NCI-H187 (cell line): ENCODE measurements at regions not wholly inside any gene's neighbourhood (a gene's known extent, or its start where the extent isn't known, plus 50 kb on each side); places are given as distances from the start of the nearest gene placed in this dataset.
"Not testable (repeated sequence)": the region's sequence is repeated elsewhere in the genome, so short reads cannot be mapped to it uniquely, and the experiment has no call there.

Experiments
- DNase-seq, 2 experiments: peaks; one replicate each; lab custom pipeline; 2025; lab: John Stamatoyannopoulos, UW

DNA sequence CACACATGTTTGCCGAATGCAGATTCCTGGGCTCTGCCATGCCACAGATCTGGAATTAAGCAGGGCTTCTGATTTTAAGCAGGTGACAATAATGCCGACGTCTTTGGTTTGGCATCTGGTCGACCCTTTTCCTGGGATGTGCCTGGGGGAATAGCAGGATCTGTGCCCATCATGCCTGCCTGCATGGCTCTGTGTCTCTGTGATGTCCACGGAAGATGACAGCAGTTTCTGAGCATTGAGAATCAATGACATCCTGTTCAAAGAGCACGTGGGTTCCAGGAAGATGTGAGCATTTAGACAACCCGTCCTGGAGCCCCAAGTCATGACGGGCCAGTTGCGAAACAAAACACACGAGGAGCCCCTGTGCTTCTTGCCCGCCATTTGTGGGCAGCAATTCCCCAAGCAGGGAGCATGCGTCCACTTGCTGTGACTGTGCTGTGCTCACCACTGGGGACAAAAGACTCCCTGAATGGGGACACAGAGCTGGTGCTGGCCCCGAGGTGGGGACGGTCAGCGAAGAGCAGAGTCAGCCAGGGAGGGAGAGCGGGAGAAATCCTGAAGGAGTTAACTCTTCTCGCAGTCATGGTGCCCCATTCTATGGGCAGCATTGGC, 110.1 kb downstream of the ERMARD start:
- no peak for DNase-seq

- no peak for DNase-seq
Observed at GRCh38 chr6:169859978-169860703, 108.7 kb downstream of the ERMARD start.

DNA sequence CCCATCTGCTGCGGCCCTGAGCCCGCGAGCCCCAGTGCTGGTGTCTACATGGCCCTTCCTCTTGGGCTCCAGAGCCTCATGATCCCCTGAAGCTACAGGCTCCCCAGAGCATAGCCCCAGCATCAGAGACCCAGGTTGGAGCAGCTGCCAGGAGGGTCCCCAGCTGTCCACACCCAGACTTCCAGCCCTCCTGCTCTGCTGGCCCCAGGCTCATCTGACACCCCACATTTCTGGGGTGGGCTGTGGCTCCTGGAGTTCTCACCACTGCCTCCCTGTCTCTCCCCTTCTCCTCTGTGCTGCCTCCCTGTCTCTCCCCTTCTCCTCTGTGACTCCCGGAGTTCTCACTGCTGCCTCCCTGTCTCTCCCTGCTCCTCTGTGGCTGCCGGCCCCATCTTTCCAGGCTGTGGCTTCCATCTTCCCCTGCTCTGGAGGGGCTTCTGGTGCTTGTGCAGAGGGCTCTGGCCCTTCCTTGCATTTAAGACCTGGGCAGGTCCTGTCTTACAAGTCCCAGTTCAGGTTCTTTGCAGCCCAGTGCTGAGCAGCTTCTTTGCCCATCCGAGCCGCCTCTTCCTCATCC, 108.1 kb downstream of the ERMARD start:
- DNase-seq: no peak

DNA sequence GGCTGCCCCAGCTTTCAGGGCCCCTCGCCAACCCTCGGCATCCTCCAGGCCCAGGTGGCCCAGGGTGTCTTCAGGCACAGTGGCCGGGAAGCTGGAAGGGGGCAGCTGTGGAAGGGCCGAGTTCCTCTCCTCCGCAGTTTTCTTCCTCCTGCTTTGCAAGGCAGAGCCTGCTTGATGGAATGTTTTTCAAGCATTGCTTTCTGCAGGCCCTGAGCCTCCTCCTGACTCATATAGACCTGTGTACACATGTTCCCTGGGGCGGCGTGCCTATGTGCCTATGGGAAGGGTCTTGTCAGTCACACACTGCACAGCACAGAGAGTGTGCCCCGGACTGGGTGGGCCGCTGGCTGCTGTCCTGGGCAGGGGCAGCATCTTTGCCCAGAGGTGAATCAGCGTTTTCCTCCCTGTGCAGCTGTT, 107.5 kb downstream of the ERMARD start:
- no peak for DNase-seq

GRCh38 chr6:169858293-169858934, 107.0 kb downstream of the ERMARD start:
- no peak for DNase-seq

DNA sequence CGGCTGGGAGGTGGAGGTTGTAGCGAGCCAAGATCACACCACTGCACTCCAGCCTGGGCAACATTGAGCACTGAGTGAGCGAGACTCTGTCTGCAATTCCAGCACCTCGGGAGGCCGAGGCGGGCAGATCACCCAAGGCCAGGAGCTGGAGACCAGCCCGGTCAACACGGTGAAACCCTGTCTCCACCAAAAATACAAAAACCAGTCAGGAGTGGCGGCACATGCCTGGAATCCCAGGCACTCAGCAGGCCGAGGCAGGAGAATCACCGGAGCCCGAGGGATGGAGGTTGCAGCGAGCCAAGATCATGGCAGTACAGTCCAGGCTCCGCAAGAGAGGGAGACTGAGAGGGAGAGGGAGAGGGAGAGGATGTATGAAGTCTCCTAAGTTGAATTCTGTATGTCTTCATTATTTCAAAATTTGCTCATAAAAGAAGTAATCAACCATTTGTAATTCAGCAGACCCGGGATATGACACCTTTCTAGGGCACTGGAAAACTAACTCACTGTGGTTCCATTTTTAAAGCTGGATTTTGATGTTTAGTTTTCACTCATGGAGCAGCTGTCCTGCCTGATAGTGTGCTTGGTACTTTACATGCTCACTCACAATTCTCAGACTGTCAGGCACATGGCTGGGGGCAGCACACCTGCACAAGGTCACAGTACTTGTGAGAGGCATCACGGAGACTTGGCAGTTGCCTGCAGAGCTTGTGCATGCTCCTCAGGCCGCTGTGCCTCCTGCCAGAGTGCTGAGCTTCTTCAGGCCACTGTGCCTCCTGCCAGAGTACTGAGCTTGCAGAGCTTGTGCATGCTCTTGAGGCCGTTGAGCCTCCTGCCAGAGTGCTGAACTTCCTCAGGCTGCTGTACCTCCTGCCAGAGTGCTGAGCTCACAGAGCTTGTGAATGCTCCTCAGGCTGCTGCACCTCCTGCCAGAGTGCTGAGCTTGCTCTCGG, 106.2 kb downstream of the ERMARD start:
- DNase-seq: no peak

GRCh38 chr6:169856442-169857342, 105.3 kb downstream of the ERMARD start:
- not testable (repeated sequence) for DNase-seq

DNA sequence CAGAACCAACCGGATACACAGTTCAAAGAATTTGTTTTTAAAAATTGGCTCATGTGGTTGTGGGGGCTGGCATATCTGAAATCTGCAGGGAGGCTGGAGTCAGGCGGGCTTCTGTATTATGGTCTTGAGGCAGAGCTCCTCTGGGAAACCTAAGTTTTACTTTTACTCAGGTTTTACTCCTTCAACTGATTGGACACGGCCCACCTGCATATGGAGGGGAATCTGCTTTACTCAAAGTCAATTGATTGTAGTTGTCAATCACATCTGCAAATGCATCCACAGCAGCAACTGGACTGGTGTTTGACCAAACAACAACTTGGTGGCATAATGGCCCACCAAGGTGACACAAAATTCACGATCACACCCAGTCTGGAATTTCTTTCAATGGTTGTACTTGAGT, 103.4 kb downstream of the ERMARD start:
- no peak for DNase-seq

DNA sequence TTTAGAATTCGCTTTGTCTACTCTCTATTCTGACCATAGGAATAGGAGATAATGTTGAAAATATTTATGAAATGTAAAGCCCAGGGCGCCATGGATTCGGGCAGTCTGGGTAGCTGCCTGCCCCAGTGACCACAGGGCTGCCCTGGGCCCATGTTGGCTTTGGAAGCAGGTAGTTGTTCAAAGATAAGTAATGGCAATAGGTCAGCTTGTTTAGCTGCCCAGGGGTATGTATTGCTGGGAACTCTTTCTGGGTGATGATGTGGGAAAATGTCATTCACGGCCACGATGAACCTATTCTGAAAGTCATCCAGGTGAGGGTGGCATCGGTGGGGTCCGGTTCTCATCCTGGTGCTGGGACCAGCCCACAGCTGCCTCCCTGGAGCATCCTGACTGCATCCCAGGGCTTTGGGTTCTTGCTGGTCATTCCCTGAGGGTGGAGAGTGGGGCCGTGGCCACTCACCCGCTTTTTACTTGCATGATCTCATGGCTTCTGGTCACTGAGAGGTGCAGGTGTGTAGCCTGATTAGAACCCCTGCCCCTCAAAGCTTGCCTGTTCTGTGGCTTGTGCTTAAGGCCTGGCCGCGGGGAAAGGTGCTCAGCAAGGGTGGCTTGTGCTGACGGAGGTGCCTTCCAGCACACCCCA, 102.8 kb downstream of the ERMARD start:
- no peak for DNase-seq

DNA sequence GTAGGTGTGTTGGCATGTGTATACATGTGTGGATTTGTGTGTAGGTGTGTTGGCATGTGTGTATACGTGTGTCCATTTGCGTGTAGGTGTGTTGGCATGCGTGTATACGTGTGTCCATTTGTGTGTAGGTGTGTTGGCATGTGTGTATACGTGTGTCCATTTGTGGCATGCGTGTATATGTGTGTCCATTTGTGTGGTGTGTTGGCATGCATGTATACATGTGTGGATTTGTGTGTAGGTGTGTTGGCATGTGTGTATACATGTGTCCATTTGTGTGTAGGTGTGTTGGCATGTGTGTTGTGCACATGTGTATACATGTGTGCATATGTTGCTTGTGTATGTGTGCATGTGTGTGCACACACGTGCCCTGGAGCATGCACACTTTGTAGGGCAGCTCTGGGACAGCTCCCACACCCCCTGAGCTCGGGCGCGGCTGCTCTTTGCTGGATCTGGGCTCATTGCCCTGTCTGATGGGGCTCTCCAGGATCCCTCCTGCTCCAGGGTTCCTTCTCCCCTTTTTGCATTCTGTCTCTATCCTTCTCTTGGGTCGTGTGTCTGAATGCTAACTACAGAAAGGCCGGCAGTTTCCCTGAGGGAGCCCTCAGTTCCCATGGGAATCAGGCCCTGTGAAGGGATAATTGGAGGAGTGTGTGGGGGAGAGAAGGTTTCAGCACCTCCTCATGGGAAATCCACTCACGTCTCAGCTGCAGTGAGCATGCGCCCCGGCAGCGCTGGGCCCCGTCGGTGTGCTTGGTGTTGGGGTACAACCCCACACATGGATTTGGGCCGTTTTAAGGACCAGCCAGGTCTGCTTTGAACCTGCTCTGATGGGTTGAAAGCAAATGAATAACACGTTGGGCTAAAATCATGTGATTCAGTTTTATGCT, 102.0 kb downstream of the ERMARD start:
- DNase-seq: no peak

DNA sequence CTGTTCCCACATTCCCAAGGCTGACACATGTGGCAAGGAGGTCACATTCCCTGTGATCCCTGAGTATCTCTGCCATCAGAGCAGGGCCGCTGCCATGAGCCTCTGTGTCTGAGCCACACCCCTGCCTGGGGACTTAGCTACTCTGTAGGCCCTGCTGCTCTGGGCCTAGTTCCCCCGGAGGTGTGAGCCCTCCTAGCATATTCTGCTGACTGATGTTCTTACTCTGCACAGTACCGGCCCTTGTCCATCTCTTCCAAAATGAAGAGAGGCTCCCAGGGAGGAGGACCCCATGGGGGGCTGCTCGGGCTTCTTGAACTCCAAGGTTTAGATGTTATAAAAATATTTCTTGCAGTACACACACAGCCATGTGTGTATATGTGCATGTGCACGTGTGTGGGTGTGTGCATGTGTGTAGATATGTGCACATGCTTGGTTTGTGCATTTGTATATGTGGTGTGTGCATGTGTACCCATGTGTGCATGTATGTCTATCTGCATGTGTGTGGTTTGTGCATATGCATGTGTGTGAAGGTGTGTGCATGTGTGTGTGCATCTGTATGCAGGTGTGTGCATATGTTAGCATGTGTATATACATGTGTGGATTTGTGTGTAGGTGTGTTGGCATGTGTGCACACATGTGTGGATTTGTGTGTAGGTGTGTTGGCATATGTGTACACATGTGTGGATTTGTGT, 101.2 kb downstream of the ERMARD start:
- DNase-seq: no peak

- no peak for DNase-seq
Observed at GRCh38 chr6:169851641-169852503, 100.5 kb downstream of the ERMARD start.

DNA sequence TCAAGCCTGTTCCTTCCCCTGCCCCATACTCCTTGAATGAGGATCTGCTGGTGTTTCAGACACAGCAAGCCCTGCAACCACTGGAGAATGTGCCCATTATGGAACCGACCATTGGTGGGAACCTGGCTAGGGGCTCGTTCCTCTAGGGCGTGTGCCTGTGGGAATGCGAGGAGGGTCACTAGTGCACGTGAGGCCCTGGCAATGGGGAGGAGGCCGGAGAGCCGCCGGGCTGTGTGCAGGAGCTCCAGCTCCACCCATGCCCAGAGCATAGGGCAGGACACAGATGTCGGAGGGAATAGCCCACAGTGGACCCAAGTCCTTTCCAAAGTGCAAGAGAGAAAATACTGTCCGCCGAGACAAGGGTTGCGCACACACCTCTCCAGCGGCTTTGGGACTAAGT, 99.3 kb downstream of the ERMARD start:
- no peak for DNase-seq

DNA sequence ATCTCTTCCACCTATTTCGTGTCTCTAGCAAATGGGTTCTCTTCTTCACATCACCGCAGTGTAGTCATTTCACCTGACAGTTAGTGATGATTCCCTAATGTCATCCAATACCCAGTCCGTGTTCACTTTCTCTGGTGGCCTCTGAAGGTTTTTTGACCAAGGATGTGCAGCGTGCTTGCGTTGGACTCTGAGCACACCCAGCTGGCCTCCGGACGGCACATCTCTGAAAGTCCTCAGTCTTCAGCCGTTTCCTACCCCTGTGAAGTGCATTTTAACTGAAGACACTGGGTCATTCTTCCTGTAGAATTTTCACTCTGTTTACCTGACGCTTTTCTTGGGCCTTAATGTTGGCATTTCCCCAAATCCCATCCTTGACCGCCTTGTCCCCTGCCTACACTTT, 98.7 kb downstream of the ERMARD start:
- DNase-seq: no peak

DNA sequence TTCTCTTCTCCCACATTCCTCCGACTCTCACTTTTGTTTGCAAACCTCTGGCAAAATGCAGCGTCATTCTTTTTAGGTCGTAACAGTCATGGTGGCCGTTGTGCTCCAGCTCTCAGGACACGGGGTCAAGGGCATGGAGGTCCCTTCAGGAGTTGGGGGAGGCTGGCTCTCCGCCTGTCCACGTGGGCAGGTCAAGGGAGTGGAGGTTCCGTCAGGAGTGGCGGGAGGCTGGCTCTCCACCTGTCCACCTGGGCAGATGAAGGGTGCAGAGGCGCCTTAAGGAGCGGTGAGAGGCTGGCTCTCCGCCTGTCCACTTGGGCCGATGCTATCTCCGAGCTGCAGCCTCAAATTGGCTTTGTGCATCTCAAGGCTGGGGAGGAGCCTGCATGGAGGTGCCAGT, 98.0 kb downstream of the ERMARD start:
- no peak for DNase-seq

- no peak for DNase-seq
Observed at GRCh38 chr6:169848946-169849345, 97.5 kb downstream of the ERMARD start.

DNA sequence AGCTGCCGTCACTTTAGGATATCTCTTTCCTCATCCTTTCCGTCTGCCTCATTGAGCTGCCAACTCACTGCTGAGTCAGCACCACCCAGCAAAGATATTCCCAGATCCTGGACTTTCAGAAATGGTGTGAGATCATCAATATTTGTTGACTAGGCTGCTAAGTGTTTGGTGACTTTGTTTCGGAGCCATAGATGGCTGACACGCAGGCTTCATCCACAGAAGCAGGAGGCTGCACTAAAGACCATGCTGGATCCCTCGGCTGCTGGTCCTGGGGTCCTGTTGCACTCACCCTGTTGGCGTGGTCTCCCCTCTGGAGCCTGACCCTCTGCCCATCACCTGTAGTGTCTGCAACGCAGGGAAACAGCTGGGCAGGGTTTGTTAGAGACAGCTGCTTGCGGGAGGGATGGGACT, 96.5 kb downstream of the ERMARD start:
- DNase-seq: no peak
